ENCODE measurements at regions not wholly inside any gene's neighbourhood (a gene's known extent, or its start where the extent isn't known, plus 50 kb on each side); places are given as distances from the start of the nearest gene placed in this dataset.

- no peak for TF ChIP-seq EZH2 (IDR thresholded peaks at IDR 0.05; ENCODE audit: low read length)
- no peak for TF ChIP-seq CTCF (optimal IDR thresholded peaks at IDR 0.05 in 1 of 3, IDR thresholded peaks at IDR 0.05 in 1 of 3, conservative IDR thresholded peaks at IDR 0.05 in 1 of 3; ENCODE audit: extremely low read depth in 1 of 3, insufficient read depth in 2 of 3, low read length in 3 of 3)
Measured at GRCh38 chr6:79833964-79834284, 113.4 kb downstream of the ELOVL4 start.

All from keratinocyte (primary cell).